ENCODE measurements at regions not wholly inside any gene's neighbourhood (a gene's known extent, or its start where the extent isn't known, plus 50 kb on each side); places are given as distances from the start of the nearest gene placed in this dataset.

DNA sequence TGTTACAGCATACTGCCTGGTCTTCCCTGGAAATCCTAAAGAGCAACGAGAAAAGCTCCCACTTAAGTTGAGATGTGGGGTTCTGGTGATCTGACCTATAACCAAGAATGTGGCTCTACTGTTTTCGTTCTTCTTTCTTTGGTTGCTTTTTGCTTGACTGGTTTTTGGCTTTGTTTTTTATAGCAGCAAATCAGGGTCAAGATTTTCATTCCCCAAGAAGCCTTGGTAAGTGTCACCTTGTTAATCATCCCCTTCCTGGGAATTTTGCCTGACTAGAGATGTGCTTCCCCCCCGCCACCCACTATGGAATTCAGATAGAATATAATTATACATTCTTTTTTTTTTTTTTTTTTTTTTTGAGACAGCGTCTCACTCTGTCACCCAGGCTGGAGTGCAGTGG lies 116.7 kb upstream of the FOXN3 start:
- TF ChIP-seq POLR2AphosphoS5 (IDR thresholded peaks at IDR 0.05; ENCODE audit: insufficient read depth in 1 of 2, low read depth in 1 of 2): no peak
- no peak for TF ChIP-seq POLR2A (IDR thresholded peaks at IDR 0.05)
- TF ChIP-seq CTCF (IDR thresholded peaks at IDR 0.05): no peak
- Histone ChIP-seq H3K4me3 (no peak overlapping the region), H3K4me1 (peaks cover 25% of the 10 kb centered on the region), H3K9me3 (no peaks in the 10 kb centered on the region), H3K27ac (no peak overlapping the region), H3K27me3 (no peaks in the 10 kb centered on the region), H3K36me3 (no peaks in the 10 kb centered on the region)
- DNase-seq (ENCODE audit: extremely low spot score in 2 of 2): no peak
- intact Hi-C loops (cut with DNase I): no loop called here

GRCh38 chr14:89533136-89533535 lies 116.1 kb upstream of the FOXN3 start:
- Histone ChIP-seq H3K4me1 (peaks cover 25% of the 10 kb centered on the region), H3K4me3 (no peak overlapping the region), H3K27me3 (no peaks in the 10 kb centered on the region), H3K9me3 (no peaks in the 10 kb centered on the region), H3K36me3 (no peaks in the 10 kb centered on the region), H3K27ac (no peak overlapping the region)
- TF ChIP-seq POLR2A (IDR thresholded peaks at IDR 0.05) (no peak), POLR2AphosphoS5 (IDR thresholded peaks at IDR 0.05; ENCODE audit: insufficient read depth in 1 of 2, low read depth in 1 of 2) (no peak), CTCF (IDR thresholded peaks at IDR 0.05) (no peak)
- DNase-seq (ENCODE audit: extremely low spot score in 2 of 2): no peak
- intact Hi-C loops (cut with DNase I): no loop called here

DNA sequence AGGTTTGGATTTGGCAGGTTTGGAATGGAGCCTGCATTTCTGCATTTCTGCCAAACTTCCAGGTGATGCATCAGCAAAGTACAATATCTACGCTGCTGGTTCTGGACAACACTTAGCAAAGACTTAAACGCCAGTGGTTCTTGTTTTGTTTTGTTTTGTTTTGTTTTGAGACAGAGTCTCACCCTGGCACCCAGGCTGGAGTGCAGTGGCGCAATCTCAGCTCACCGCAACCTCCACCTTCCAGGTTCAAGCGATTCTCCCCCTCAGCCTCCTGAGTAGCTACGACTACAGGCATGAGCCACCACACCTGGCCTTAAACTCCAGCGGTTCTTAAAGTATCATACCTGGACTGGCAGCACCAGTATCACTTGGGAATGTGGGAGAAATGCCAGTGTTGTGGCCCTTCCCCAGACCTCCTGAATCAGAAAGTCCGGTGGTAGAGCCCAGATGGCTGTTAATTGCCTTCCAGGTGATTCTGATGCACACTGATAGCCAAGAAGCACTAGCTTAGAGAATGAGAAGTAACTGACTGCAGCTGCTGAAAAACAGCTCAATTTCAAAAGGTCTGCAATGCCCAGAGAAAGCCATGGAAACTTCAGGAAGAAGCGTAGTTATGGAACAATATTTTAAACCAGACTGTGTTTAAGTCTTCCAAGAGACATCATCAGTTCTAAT lies 114.8 kb upstream of the FOXN3 start:
- Histone ChIP-seq H3K4me1 (peaks cover 25% of the 10 kb centered on the region), H3K36me3 (no peaks in the 10 kb centered on the region), H3K9me3 (no peaks in the 10 kb centered on the region), H3K4me3 (no peak overlapping the region), H3K27ac (no peak overlapping the region), H3K27me3 (no peaks in the 10 kb centered on the region)
- no peak for DNase-seq (ENCODE audit: extremely low spot score in 2 of 2)
- no peak for TF ChIP-seq CTCF (IDR thresholded peaks at IDR 0.05)
- no peak for TF ChIP-seq POLR2A (IDR thresholded peaks at IDR 0.05)
- intact Hi-C loops (cut with DNase I): no loop called here

DNA sequence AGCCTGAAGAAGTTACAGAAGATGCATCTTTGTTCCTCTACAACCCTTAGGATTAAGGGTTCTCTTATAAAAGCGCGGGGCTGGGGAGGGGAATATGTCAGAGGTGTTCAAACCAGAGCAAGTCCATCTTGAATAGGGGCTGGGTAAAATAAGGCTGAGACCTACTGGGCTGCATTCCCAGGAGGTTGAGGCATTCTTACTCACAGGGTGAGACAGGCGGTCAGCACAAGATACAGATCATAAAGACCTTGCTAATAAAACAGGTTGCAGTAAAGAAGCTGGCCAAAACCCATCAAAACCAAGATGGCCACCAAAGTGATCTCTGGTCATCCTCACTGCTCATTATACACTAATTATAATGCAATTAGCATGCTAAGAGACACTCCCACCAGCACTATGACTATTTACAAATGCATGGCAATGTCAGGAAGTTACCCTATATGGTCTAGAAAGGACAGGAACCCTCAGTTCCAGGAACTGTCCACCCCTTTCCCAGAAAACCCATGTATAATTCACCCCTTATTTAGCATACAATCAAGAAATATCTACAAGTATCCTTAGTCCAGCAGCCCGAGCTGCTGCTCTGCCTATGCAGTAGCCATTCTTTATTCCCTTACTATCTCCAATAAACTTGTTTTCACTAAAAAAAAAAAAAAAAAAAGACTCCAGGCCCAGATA lies 108.1 kb upstream of the FOXN3 start:
- Histone ChIP-seq H3K4me3 (no peak overlapping the region), H3K27me3 (no peaks in the 10 kb centered on the region), H3K4me1 (no peaks in the 10 kb centered on the region), H3K36me3 (no peaks in the 10 kb centered on the region), H3K9me3 (peaks cover 4% of the 10 kb centered on the region), H3K27ac (no peak overlapping the region)
- no peak for DNase-seq (ENCODE audit: extremely low spot score in 2 of 2)
- intact Hi-C loops (cut with DNase I): no loop called here
- no peak for TF ChIP-seq POLR2A (IDR thresholded peaks at IDR 0.05)
- no peak for TF ChIP-seq CTCF (IDR thresholded peaks at IDR 0.05)
- no peak for TF ChIP-seq POLR2AphosphoS5 (IDR thresholded peaks at IDR 0.05; ENCODE audit: insufficient read depth in 1 of 2, low read depth in 1 of 2)

- DNase-seq (ENCODE audit: extremely low spot score in 2 of 2): no peak
- Histone ChIP-seq H3K4me1 (no peaks in the 10 kb centered on the region), H3K36me3 (no peaks in the 10 kb centered on the region), H3K4me3 (no peak overlapping the region), H3K9me3 (peaks cover 4% of the 10 kb centered on the region), H3K27ac (no peak overlapping the region), H3K27me3 (no peaks in the 10 kb centered on the region)
- no peak for TF ChIP-seq POLR2AphosphoS5 (IDR thresholded peaks at IDR 0.05; ENCODE audit: insufficient read depth in 1 of 2, low read depth in 1 of 2)
- TF ChIP-seq CTCF (IDR thresholded peaks at IDR 0.05): no peak
- no peak for TF ChIP-seq POLR2A (IDR thresholded peaks at IDR 0.05)
- intact Hi-C loops (cut with DNase I): no loop called here
Measured at GRCh38 chr14:89524412-89524811, 107.4 kb upstream of the FOXN3 start.

Data from vagina (tissue), 2 donors.